ENCODE measurements at regions not wholly inside any gene's neighbourhood (a gene's known extent, or its start where the extent isn't known, plus 50 kb on each side); places are given as distances from the start of the nearest gene placed in this dataset.

DNA sequence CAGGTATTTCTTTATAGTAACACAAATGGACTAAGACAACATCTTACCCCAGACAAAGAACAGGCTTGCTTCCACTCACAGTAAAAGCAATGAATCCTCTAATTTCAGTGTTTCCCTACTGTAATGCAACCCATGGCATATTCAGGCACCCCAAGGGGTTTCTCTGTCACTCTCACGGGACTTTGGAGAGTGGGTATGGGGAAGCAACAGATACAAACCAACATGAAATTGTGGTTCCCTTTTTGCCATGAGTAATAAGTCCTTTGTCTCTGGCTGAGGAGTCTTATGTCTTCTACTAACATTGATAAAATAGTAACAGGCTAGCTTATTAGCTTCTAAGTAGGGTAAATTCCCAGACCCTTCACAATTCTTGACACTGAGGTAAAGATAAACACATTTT, 51.4 kb upstream of the AOAH start:
- Mint-ChIP-seq H3K27ac (ENCODE audit: low read depth, unreplicated experiment) (no peak overlapping the region), H3K27me3 (ENCODE audit: insufficient read depth, unreplicated experiment) (no peaks in the 10 kb centered on the region), H3K36me3 (ENCODE audit: insufficient read depth, unreplicated experiment) (no peaks in the 10 kb centered on the region), H3K9me3 (ENCODE audit: unreplicated experiment) (peaks cover under 1% of the 10 kb centered on the region), H3K4me1 (ENCODE audit: insufficient read depth, unreplicated experiment) (no peaks in the 10 kb centered on the region), H3K4me3 (ENCODE audit: unreplicated experiment) (no peak overlapping the region)
- TF ChIP-seq, protein P1, sequence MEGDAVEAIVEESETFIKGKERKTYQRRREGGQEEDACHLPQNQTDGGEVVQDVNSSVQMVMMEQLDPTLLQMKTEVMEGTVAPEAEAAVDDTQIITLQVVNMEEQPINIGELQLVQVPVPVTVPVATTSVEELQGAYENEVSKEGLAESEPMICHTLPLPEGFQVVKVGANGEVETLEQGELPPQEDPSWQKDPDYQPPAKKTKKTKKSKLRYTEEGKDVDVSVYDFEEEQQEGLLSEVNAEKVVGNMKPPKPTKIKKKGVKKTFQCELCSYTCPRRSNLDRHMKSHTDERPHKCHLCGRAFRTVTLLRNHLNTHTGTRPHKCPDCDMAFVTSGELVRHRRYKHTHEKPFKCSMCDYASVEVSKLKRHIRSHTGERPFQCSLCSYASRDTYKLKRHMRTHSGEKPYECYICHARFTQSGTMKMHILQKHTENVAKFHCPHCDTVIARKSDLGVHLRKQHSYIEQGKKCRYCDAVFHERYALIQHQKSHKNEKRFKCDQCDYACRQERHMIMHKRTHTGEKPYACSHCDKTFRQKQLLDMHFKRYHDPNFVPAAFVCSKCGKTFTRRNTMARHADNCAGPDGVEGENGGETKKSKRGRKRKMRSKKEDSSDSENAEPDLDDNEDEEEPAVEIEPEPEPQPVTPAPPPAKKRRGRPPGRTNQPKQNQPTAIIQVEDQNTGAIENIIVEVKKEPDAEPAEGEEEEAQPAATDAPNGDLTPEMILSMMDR (IDR thresholded peaks at IDR 0.05; ENCODE audit: unreplicated experiment): no peak
- POLR2A ChIA-PET: interaction anchor here (0.7 kb wide), 1 partner anchor 29 kb away, joined by 3 read pairs; no protein-coding TSS in a partner anchor
- intact Hi-C loops (cut with micrococcal nuclease): no loop called here
- CTCF ChIA-PET: no interaction called here
- BruUV-seq (replicated peaks): no TSS peak
- DNase-seq (ENCODE audit: unreplicated experiment): no peak

DNA sequence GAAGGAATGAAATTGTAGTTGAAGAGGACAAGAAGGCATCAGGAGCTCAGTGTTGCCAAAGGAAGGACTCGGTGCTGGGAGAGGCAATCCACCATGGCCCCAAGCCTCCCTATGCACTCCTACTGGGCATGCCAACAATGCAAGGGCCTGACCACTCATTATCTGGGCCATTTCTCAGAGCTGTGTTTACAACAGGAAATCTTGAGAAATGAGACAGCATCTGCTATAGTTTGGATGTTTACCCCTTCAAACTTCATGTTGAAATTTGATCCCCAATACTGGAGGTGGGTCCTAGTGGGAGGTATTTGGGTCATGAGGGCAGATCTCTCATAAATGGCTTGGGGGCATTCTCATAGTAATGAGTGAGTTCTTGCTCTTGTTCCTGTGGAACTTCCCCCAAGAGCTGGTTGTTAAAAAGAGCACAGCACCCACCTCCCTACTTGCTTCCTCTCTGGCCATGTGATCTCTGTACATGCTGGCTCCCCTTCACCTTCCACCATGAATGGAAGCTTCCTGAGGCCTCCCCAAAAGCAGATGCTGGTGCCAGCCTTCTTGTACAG, 50.8 kb upstream of the AOAH start:
- intact Hi-C loops (cut with micrococcal nuclease): no loop called here
- H3K4me1 Mint-ChIP-seq (ENCODE audit: insufficient read depth, unreplicated experiment): no peaks in the 10 kb centered on the region
- no peak overlapping the region for H3K27ac Mint-ChIP-seq (ENCODE audit: low read depth, unreplicated experiment)
- no peak for DNase-seq (ENCODE audit: unreplicated experiment)
- POLR2A ChIA-PET: no interaction called here
- TF ChIP-seq, protein P1 (IDR thresholded peaks at IDR 0.05; ENCODE audit: unreplicated experiment): no peak
- CTCF ChIA-PET: interaction anchor here (0.5 kb wide), 1 partner anchor 404 kb away, joined by 4 read pairs; no protein-coding TSS in a partner anchor
- no TSS peak for BruUV-seq (replicated peaks)
- no peaks in the 10 kb centered on the region for H3K9me3 Mint-ChIP-seq (ENCODE audit: unreplicated experiment)
- no peak overlapping the region for H3K4me3 Mint-ChIP-seq (ENCODE audit: unreplicated experiment)
- no peaks in the 10 kb centered on the region for H3K27me3 Mint-ChIP-seq (ENCODE audit: insufficient read depth, unreplicated experiment)
- H3K36me3 Mint-ChIP-seq (ENCODE audit: insufficient read depth, unreplicated experiment): no peaks in the 10 kb centered on the region

Measured in MCF 10A (cell line).